ENCODE measurements at regions not wholly inside any gene's neighbourhood (a gene's known extent, or its start where the extent isn't known, plus 50 kb on each side); places are given as distances from the start of the nearest gene placed in this dataset.

DNA sequence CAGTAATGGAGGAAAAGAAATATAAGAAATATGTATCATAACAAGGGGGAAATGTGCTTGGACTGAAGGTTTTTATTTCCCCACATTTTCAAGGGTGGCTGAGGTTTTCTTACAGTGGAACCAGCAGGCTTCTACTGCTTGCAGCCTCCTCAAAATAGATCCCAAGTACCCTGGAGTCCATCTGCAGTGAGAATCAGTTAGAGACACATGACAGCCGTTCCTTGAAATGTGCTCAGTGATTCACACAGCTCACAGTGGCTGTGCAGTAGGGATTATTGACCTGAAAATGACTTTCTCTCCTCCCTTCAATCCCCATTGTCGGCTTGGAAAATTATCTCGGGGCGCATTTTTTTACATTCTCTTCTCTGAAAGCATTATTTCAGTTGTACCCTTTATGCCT lies 832.0 kb downstream of the TLR4 start:
- H2AFZ ChIP-seq (ENCODE audit: low read depth, low read length): no peak overlapping the region
- no peaks in the 10 kb centered on the region for H3K9me3 ChIP-seq (ENCODE audit: low read length)
- no peaks in the 10 kb centered on the region for H3K36me3 ChIP-seq (ENCODE audit: insufficient read depth, low read length)
- H3K4me2 ChIP-seq (ENCODE audit: low read length): no peak overlapping the region
- H3K9me2 ChIP-seq (ENCODE audit: insufficient read depth, low read length): no peaks in the 10 kb centered on the region
- no peak overlapping the region for H3K27ac ChIP-seq (ENCODE audit: low read length)
- TF ChIP-seq TAF1 (IDR thresholded peaks at IDR 0.05; ENCODE audit: low read depth) (no peak), RAD21 (conservative IDR thresholded peaks at IDR 0.05) (no peak), MXI1 (conservative IDR thresholded peaks at IDR 0.05; ENCODE audit: poor library complexity, severe bottlenecking) (no peak), EZH2 (IDR thresholded peaks at IDR 0.05; ENCODE audit: borderline replicate concordance, insufficient read depth, low read length, poor library complexity, severe bottlenecking) (no peak), SMC3 (conservative IDR thresholded peaks at IDR 0.05; ENCODE audit: poor library complexity) (no peak), POLR2AphosphoS5 (IDR thresholded peaks at IDR 0.05) (no peak), EP300 (conservative IDR thresholded peaks at IDR 0.05; ENCODE audit: poor library complexity, severe bottlenecking) (no peak)
- TF ChIP-seq, protein P1, sequence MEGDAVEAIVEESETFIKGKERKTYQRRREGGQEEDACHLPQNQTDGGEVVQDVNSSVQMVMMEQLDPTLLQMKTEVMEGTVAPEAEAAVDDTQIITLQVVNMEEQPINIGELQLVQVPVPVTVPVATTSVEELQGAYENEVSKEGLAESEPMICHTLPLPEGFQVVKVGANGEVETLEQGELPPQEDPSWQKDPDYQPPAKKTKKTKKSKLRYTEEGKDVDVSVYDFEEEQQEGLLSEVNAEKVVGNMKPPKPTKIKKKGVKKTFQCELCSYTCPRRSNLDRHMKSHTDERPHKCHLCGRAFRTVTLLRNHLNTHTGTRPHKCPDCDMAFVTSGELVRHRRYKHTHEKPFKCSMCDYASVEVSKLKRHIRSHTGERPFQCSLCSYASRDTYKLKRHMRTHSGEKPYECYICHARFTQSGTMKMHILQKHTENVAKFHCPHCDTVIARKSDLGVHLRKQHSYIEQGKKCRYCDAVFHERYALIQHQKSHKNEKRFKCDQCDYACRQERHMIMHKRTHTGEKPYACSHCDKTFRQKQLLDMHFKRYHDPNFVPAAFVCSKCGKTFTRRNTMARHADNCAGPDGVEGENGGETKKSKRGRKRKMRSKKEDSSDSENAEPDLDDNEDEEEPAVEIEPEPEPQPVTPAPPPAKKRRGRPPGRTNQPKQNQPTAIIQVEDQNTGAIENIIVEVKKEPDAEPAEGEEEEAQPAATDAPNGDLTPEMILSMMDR (IDR thresholded peaks at IDR 0.05; ENCODE audit: poor library complexity, severe bottlenecking): no peak
- TF ChIP-seq, protein P2, sequence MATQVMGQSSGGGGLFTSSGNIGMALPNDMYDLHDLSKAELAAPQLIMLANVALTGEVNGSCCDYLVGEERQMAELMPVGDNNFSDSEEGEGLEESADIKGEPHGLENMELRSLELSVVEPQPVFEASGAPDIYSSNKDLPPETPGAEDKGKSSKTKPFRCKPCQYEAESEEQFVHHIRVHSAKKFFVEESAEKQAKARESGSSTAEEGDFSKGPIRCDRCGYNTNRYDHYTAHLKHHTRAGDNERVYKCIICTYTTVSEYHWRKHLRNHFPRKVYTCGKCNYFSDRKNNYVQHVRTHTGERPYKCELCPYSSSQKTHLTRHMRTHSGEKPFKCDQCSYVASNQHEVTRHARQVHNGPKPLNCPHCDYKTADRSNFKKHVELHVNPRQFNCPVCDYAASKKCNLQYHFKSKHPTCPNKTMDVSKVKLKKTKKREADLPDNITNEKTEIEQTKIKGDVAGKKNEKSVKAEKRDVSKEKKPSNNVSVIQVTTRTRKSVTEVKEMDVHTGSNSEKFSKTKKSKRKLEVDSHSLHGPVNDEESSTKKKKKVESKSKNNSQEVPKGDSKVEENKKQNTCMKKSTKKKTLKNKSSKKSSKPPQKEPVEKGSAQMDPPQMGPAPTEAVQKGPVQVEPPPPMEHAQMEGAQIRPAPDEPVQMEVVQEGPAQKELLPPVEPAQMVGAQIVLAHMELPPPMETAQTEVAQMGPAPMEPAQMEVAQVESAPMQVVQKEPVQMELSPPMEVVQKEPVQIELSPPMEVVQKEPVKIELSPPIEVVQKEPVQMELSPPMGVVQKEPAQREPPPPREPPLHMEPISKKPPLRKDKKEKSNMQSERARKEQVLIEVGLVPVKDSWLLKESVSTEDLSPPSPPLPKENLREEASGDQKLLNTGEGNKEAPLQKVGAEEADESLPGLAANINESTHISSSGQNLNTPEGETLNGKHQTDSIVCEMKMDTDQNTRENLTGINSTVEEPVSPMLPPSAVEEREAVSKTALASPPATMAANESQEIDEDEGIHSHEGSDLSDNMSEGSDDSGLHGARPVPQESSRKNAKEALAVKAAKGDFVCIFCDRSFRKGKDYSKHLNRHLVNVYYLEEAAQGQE (IDR thresholded peaks at IDR 0.05; ENCODE audit: borderline replicate concordance): no peak
- no peaks in the 10 kb centered on the region for H4K20me1 ChIP-seq (ENCODE audit: insufficient read depth)
- no peaks in the 10 kb centered on the region for H3K79me2 ChIP-seq (replicated peaks; ENCODE audit: insufficient read depth, low read length)
- no peak overlapping the region for H3K9ac ChIP-seq (ENCODE audit: low read length)
- H3F3A ChIP-seq (ENCODE audit: insufficient read depth, low read length, poor library complexity, severe bottlenecking): no peaks in the 10 kb centered on the region
- no peak overlapping the region for H3K4me3 ChIP-seq (ENCODE audit: low read length)
- no peaks in the 10 kb centered on the region for H3K27me3 ChIP-seq (ENCODE audit: insufficient read depth, low read depth, low read length)

DNA sequence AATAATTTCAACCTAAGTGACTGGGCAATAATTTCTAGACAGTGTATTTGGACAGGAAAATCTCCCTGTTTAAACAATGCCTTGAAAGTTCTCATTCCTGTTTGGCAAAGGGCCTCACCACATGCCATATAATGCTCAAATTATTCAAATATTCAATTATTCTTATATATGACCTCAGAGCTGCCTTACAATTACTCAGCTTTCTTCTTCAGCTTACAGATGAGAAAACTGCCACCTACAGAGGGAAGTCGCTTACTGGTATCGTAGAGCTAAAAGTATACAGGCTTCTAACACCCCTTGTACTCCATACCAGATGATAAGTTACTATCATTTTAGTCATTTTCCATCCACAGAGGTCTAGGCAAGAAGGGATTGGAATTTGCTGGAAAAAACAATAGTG lies 830.3 kb downstream of the BRINP1 start:
- Histone ChIP-seq H3K9ac (ENCODE audit: low read length) (no peak overlapping the region), H3F3A (ENCODE audit: insufficient read depth, low read length, poor library complexity, severe bottlenecking) (no peaks in the 10 kb centered on the region), H3K27me3 (ENCODE audit: insufficient read depth, low read depth, low read length) (no peaks in the 10 kb centered on the region), H2AFZ (ENCODE audit: low read depth, low read length) (no peak overlapping the region), H3K79me2 (replicated peaks; ENCODE audit: insufficient read depth, low read length) (no peaks in the 10 kb centered on the region), H3K36me3 (ENCODE audit: insufficient read depth, low read length) (no peaks in the 10 kb centered on the region), H3K27ac (ENCODE audit: low read length) (no peak overlapping the region), H4K20me1 (ENCODE audit: insufficient read depth) (no peaks in the 10 kb centered on the region), H3K4me2 (ENCODE audit: low read length) (no peak overlapping the region), H3K9me3 (ENCODE audit: low read length) (no peaks in the 10 kb centered on the region), H3K4me3 (ENCODE audit: low read length) (no peak overlapping the region), H3K9me2 (ENCODE audit: insufficient read depth, low read length) (no peaks in the 10 kb centered on the region)
- TF ChIP-seq TAF1 (IDR thresholded peaks at IDR 0.05; ENCODE audit: low read depth) (no peak), EP300 (conservative IDR thresholded peaks at IDR 0.05; ENCODE audit: poor library complexity, severe bottlenecking) (no peak), EZH2 (IDR thresholded peaks at IDR 0.05; ENCODE audit: borderline replicate concordance, insufficient read depth, low read length, poor library complexity, severe bottlenecking) (no peak), POLR2AphosphoS5 (IDR thresholded peaks at IDR 0.05) (no peak), SMC3 (conservative IDR thresholded peaks at IDR 0.05; ENCODE audit: poor library complexity) (no peak), MXI1 (conservative IDR thresholded peaks at IDR 0.05; ENCODE audit: poor library complexity, severe bottlenecking) (no peak), RAD21 (conservative IDR thresholded peaks at IDR 0.05) (no peak)
- TF ChIP-seq, protein P1 (IDR thresholded peaks at IDR 0.05; ENCODE audit: poor library complexity, severe bottlenecking): no peak
- TF ChIP-seq, protein P2 (IDR thresholded peaks at IDR 0.05; ENCODE audit: borderline replicate concordance): no peak

All from neural cell (in vitro differentiated cells).